ENCODE measurements at regions not wholly inside any gene's neighbourhood (a gene's known extent, or its start where the extent isn't known, plus 50 kb on each side); places are given as distances from the start of the nearest gene placed in this dataset.

GRCh38 chr7:32150039-32150438 lies 79.8 kb upstream of the PDE1C start (continued):
- TF ChIP-seq POU2F2 (IDR thresholded peaks at IDR 0.05; ENCODE audit: borderline replicate concordance, low read depth, low read length) (no peak), CREM (IDR thresholded peaks at IDR 0.05; ENCODE audit: low read depth) (no peak)

GRCh38 chr7:32147546-32148268 lies 77.5 kb upstream of the PDE1C start:
- Histone ChIP-seq H3K36me3 (ENCODE audit: control insufficient read depth in 2 of 2, insufficient read depth in 2 of 2, low read length in 1 of 2) (no peaks in the 10 kb centered on the region), H3K79me2 (ENCODE audit: control insufficient read depth, insufficient read depth, low read length) (no peaks in the 10 kb centered on the region), H3K27me3 (replicated peaks in 1 of 2; ENCODE audit: control insufficient read depth in 2 of 2, insufficient read depth in 2 of 2, low read length in 1 of 2) (no peaks in the 10 kb centered on the region), H3K4me3 (no peak overlapping the region), H3K9me3 (replicated peaks; ENCODE audit: control insufficient read depth, insufficient read depth, low read length) (no peaks in the 10 kb centered on the region), H3K4me1 (ENCODE audit: control insufficient read depth, insufficient read depth, low read length) (no peaks in the 10 kb centered on the region), H3K27ac (ENCODE audit: control insufficient read depth, insufficient read depth) (no peak overlapping the region), H2AFZ (ENCODE audit: control insufficient read depth, low read depth, low read length) (no peak overlapping the region), H3K9ac (ENCODE audit: control insufficient read depth, insufficient read depth, low read length) (no peak overlapping the region), H4K20me1 (ENCODE audit: control insufficient read depth, insufficient read depth) (no peaks in the 10 kb centered on the region), H3K4me2 (ENCODE audit: control insufficient read depth, insufficient read depth) (no peak overlapping the region)
- TF ChIP-seq SP1 (IDR thresholded peaks at IDR 0.05; ENCODE audit: low read depth, low read length): no peak
- TF ChIP-seq SIN3A (IDR thresholded peaks at IDR 0.05; ENCODE audit: low read depth, low read length): no peak
- TF ChIP-seq USF1 (IDR thresholded peaks at IDR 0.05; ENCODE audit: borderline replicate concordance, extremely low read length, insufficient read depth, low read depth, low read length): no peak
- no peak for TF ChIP-seq HCFC1 (IDR thresholded peaks at IDR 0.05; ENCODE audit: low read length)
- no peak for TF ChIP-seq ETV6 (conservative IDR thresholded peaks at IDR 0.05 in 1 of 2, IDR thresholded peaks at IDR 0.05 in 1 of 2; ENCODE audit: borderline replicate concordance in 1 of 2, low read depth in 1 of 2)
- no peak for TF ChIP-seq IRF5 (IDR thresholded peaks at IDR 0.05; ENCODE audit: borderline replicate concordance)
- no peak for TF ChIP-seq REST (IDR thresholded peaks at IDR 0.05; ENCODE audit: low read depth, low read length)
- TF ChIP-seq WRNIP1 (IDR thresholded peaks at IDR 0.05; ENCODE audit: borderline replicate concordance, low read depth, low read length): no peak
- no peak for TF ChIP-seq IRF4 (IDR thresholded peaks at IDR 0.05; ENCODE audit: low read depth, low read length)
- DNase-seq (ENCODE audit: low read depth, low spot score) (no peak), ATAC-seq (no peak), FAIRE-seq (no peak)
- 6% methylated on average over 1 of the region's 1 CpG for WGBS (ENCODE audit: insufficient coverage, insufficient replicate concordance, low lambda C conversion rate, missing lambda C conversion rate)
- in situ Hi-C loops (cut with MboI) (no loop called here), intact Hi-C loops (cut with micrococcal nuclease; ENCODE audit: unreplicated experiment) (no loop called here)
- BruUV-seq (replicated peaks): no TSS peak
- ChIA-PET POLR2A (no interaction called here), SMC1A (ENCODE audit: uncharacterized antibody, unreplicated experiment) (interaction anchor here (0.6 kb wide), 1 partner anchor 333 kb away, joined by 3 read pairs; no protein-coding TSS in a partner anchor), CTCF (no interaction called here), RAD21 (ENCODE audit: unreplicated experiment) (no interaction called here)
